GM21737 (cell line): ENCODE measurements at regions not wholly inside any gene's neighbourhood (a gene's known extent, or its start where the extent isn't known, plus 50 kb on each side); places are given as distances from the start of the nearest gene placed in this dataset.

Source experiments
- ATAC-seq: cut with Tn5 transposase; IDR thresholded peaks from one replicate; pipeline ENCODE4 v1.9.1; 2021; ENCODE audit warnings: mild to moderate bottlenecking, moderate library complexity; ENCODE audit not compliant: unreplicated experiment

GRCh38 chr12:14273913-14274311 lies 91.6 kb upstream of the ATF7IP start:
- no peak for ATAC-seq

GRCh38 chr12:14275111-14275510 lies 90.4 kb upstream of the ATF7IP start:
- ATAC-seq, result no peak

- ATAC-seq, result no peak
Measured at GRCh38 chr12:14275886-14276285, 89.6 kb upstream of the ATF7IP start.

- ATAC-seq, result no peak
Measured at GRCh38 chr12:14278294-14278953, 87.1 kb upstream of the ATF7IP start.

- ATAC-seq, result no peak
Measured at GRCh38 chr12:14279845-14280244, 85.6 kb upstream of the ATF7IP start.

GRCh38 chr12:14280921-14281320 lies 84.6 kb upstream of the ATF7IP start:
- no peak for ATAC-seq

- ATAC-seq, result no peak
Measured at GRCh38 chr12:14281539-14281938, 83.9 kb upstream of the ATF7IP start.

- ATAC-seq, result peak; percentile 8
Measured at GRCh38 chr12:14283489-14284144, 81.9 kb upstream of the ATF7IP start.

GRCh38 chr12:14284184-14284722 lies 81.2 kb upstream of the ATF7IP start:
- ATAC-seq, result peak; percentile 45

GRCh38 chr12:14289601-14290000 lies 75.9 kb upstream of the ATF7IP start:
- ATAC-seq, result no peak

GRCh38 chr12:14290951-14291350 lies 74.5 kb upstream of the ATF7IP start:
- ATAC-seq, result no peak

GRCh38 chr12:14303661-14304155 lies 61.8 kb upstream of the ATF7IP start:
- no peak for ATAC-seq

- no peak for ATAC-seq
Measured at GRCh38 chr12:14307004-14307403, 58.5 kb upstream of the ATF7IP start.

GRCh38 chr12:14308516-14308915 lies 57.0 kb upstream of the ATF7IP start:
- ATAC-seq, result no peak

GRCh38 chr12:14310866-14311265 lies 54.6 kb upstream of the ATF7IP start:
- ATAC-seq, result no peak

GRCh38 chr12:14313379-14314138 lies 51.9 kb upstream of the ATF7IP start:
- no peak for ATAC-seq

GRCh38 chr12:14314801-14315200 lies 50.7 kb upstream of the ATF7IP start:
- no peak for ATAC-seq

- ATAC-seq, result no peak
Measured at GRCh38 chr12:14315501-14315900, 50.0 kb upstream of the ATF7IP start.
